HPDE6-E6E7 (cell line): ENCODE measurements at regions not wholly inside any gene's neighbourhood (a gene's known extent, or its start where the extent isn't known, plus 50 kb on each side); places are given as distances from the start of the nearest gene placed in this dataset.
"Not testable (repeated sequence)": the region's sequence is repeated elsewhere in the genome, so short reads cannot be mapped to it uniquely, and the experiment has no call there.

ENCODE experiments used
- DNase-seq: peaks from one replicate; pipeline ENCODE4 v3.0.0; 2011; ENCODE audit warnings: missing footprints; ENCODE audit errors: extremely low spot score

GRCh38 chr13:33340631-33341030 is 55.1 kb upstream of the STARD13 start:
- DNase-seq, result no peak

GRCh38 chr13:33341861-33342452 is 56.4 kb upstream of the STARD13 start:
- DNase-seq, result no peak

GRCh38 chr13:33345842-33346241 is 60.3 kb upstream of the STARD13 start:
- DNase-seq, result no peak

- DNase-seq, result no peak
Measured at GRCh38 chr13:33347861-33348260, 62.3 kb upstream of the STARD13 start.

GRCh38 chr13:33348366-33348765 is 62.8 kb upstream of the STARD13 start:
- DNase-seq, result no peak

- DNase-seq, result no peak
Measured at GRCh38 chr13:33349288-33349985, 63.9 kb upstream of the STARD13 start.

GRCh38 chr13:33349986-33350826 is 64.7 kb upstream of the STARD13 start:
- no peak for DNase-seq

GRCh38 chr13:33351319-33351718 is 65.8 kb upstream of the STARD13 start:
- DNase-seq, result no peak

GRCh38 chr13:33352041-33352440 is 66.5 kb upstream of the STARD13 start:
- DNase-seq, result no peak

GRCh38 chr13:33352526-33352925 is 67.0 kb upstream of the STARD13 start:
- no peak for DNase-seq

GRCh38 chr13:33353210-33353609 is 67.7 kb upstream of the STARD13 start:
- DNase-seq, result no peak

GRCh38 chr13:33353646-33354045 is 68.1 kb upstream of the STARD13 start:
- DNase-seq, result no peak

- no peak for DNase-seq
Measured at GRCh38 chr13:33355201-33355895, 69.8 kb upstream of the STARD13 start.

- DNase-seq, result not testable (repeated sequence)
Measured at GRCh38 chr13:33358076-33358475, 72.5 kb upstream of the STARD13 start.

- no peak for DNase-seq
Measured at GRCh38 chr13:33362986-33363727, 77.6 kb upstream of the STARD13 start.

- no peak for DNase-seq
Measured at GRCh38 chr13:33364192-33364591, 78.6 kb upstream of the STARD13 start.

- DNase-seq, result no peak
Measured at GRCh38 chr13:33366469-33367062, 81.0 kb upstream of the STARD13 start.

- DNase-seq, result no peak
Measured at GRCh38 chr13:33367171-33367895, 81.8 kb upstream of the STARD13 start.

- DNase-seq, result no peak
Measured at GRCh38 chr13:33367926-33368325, 82.4 kb upstream of the STARD13 start.

GRCh38 chr13:33369073-33369472 is 83.5 kb upstream of the STARD13 start:
- DNase-seq, result no peak
